ENCODE measurements at regions not wholly inside any gene's neighbourhood (a gene's known extent, or its start where the extent isn't known, plus 50 kb on each side); places are given as distances from the start of the nearest gene placed in this dataset.
A peak's percentile ranks its signal among the peaks of the same experiment; 100 is the strongest.

- Histone ChIP-seq H3K4me1 (peaks cover 11 to 25% (median 13%) of the 10 kb centered on the region in 10 experiments; a peak in 16 of 20 replicates), H3K4me2 (peak overlapping the region in 10 of 11 experiments; percentile 2 to 49 (median 21); a peak in 13 of 22 replicates), H3K9ac (no peak overlapping the region), H4K20me1 (no peaks in the 10 kb centered on the region), H3K36me3 (no peaks in the 10 kb centered on the region), H3K9me3 (replicated peaks in 1 of 11) (no peaks in the 10 kb centered on the region), H3K27me3 (no peaks in the 10 kb centered on the region; a peak in 1 of 22 replicates), H3K27ac (no peak overlapping the region), H3K4me3 (no peak overlapping the region)
- TF ChIP-seq Cebpa-rat (IDR thresholded peaks at IDR 0.05), result no peak
Observed at GRCh38 chr5:154575546-154576428, 97.8 kb upstream of the HAND1 start.

- peaks cover 11 to 25% (median 13%) of the 10 kb centered on the region in 10 experiments; a peak in 16 of 20 replicates for H3K4me1 ChIP-seq
- no peak overlapping the region for H3K4me2 ChIP-seq
- H3K9me3 ChIP-seq (replicated peaks in 1 of 11), result no peaks in the 10 kb centered on the region
- H3K27me3 ChIP-seq, result no peaks in the 10 kb centered on the region; a peak in 1 of 22 replicates
- TF ChIP-seq Cebpa-rat (IDR thresholded peaks at IDR 0.05), result no peak
- no peak overlapping the region for H3K9ac ChIP-seq
- no peak overlapping the region for H3K4me3 ChIP-seq
- H3K27ac ChIP-seq, result no peak overlapping the region
- no peaks in the 10 kb centered on the region for H3K36me3 ChIP-seq
- H4K20me1 ChIP-seq, result no peaks in the 10 kb centered on the region
Observed at GRCh38 chr5:154573011-154573410, 95.0 kb upstream of the HAND1 start.

DNA sequence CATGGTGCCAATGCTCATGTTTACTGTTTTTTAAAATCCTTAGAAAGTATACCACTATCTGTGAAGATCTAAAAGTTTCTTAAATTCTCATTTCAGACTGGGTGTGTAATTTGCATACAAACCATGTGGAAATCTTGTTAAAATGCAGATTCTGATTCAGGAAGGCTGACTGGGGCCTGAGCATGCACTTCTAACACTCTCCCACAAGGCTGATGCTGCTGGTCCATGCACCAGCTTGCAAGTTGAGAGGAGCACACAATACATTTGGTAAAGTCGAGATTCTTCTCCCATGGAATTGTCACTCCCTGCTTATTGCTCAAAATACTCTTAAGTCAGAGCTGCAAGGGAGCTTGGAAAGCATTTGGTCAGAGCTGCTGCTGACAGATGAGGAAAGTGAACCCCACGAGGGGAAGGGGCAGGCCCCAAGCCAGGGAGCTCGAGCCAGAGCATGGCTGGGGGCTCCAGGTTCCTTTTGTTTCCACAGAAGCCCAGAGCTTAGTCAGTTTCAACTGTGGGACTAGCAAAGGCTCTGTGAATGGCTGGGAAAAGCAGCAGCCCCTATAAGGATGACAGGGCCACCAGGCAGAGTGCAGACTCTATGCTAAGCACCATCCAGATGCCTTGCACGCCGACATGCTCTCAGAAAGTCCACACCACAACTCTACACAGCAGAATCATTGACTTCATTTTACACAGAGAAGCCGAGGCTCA lies 93.5 kb upstream of the HAND1 start:
- no peak overlapping the region for H3K9ac ChIP-seq
- no peak overlapping the region for H3K4me2 ChIP-seq
- no peaks in the 10 kb centered on the region; a peak in 1 of 22 replicates for H3K27me3 ChIP-seq
- H3K9me3 ChIP-seq (replicated peaks in 1 of 11), result no peaks in the 10 kb centered on the region
- TF ChIP-seq Cebpa-rat (IDR thresholded peaks at IDR 0.05), result no peak
- no peak overlapping the region for H3K4me3 ChIP-seq
- peaks cover 11 to 25% (median 13%) of the 10 kb centered on the region in 10 experiments; a peak in 16 of 20 replicates for H3K4me1 ChIP-seq
- H4K20me1 ChIP-seq, result no peaks in the 10 kb centered on the region
- H3K36me3 ChIP-seq, result no peaks in the 10 kb centered on the region
- H3K27ac ChIP-seq, result no peak overlapping the region

GRCh38 chr5:154570572-154571324 lies 92.7 kb upstream of the HAND1 start:
- TF ChIP-seq Cebpa-rat (IDR thresholded peaks at IDR 0.05), result no peak
- no peaks in the 10 kb centered on the region for H3K36me3 ChIP-seq
- no peak overlapping the region for H3K4me3 ChIP-seq
- no peaks in the 10 kb centered on the region for H4K20me1 ChIP-seq
- no peak overlapping the region for H3K4me2 ChIP-seq
- H3K27me3 ChIP-seq, result no peaks in the 10 kb centered on the region
- no peaks in the 10 kb centered on the region for H3K9me3 ChIP-seq (replicated peaks in 1 of 11)
- peaks cover 3 to 21% (median 6%) of the 10 kb centered on the region in 10 experiments; a peak in 13 of 20 replicates for H3K4me1 ChIP-seq
- H3K27ac ChIP-seq, result no peak overlapping the region
- no peak overlapping the region for H3K9ac ChIP-seq

DNA sequence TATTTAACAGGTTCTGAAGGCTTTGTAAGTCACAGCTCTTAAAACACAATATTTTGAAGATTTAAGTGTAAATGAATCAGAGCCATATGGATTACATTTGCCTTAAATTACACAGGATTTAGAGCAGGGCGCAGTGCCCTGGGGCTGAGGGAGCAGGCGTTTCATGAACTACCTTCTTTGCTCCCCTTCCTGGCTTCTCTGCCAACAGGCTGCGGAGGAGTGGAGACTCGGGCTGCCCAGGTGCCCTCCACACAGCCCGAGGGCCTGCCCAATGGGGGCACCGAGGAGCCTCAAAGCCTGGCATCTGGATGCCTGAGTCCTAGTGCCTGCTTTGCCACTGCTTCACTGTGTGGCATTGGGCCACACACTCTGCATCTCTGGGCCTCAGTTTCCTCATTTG lies 90.6 kb upstream of the HAND1 start:
- H3K36me3 ChIP-seq, result no peaks in the 10 kb centered on the region
- no peak for TF ChIP-seq Cebpa-rat (IDR thresholded peaks at IDR 0.05)
- no peaks in the 10 kb centered on the region for H3K27me3 ChIP-seq
- no peak overlapping the region for H3K4me3 ChIP-seq
- no peaks in the 10 kb centered on the region for H4K20me1 ChIP-seq
- no peaks in the 10 kb centered on the region for H3K9me3 ChIP-seq (replicated peaks in 1 of 11)
- H3K27ac ChIP-seq, result no peak overlapping the region
- H3K4me2 ChIP-seq, result no peak overlapping the region
- no peak overlapping the region for H3K9ac ChIP-seq
- no peaks in the 10 kb centered on the region for H3K4me1 ChIP-seq

- Histone ChIP-seq H4K20me1 (no peaks in the 10 kb centered on the region), H3K4me1 (no peaks in the 10 kb centered on the region), H3K4me2 (no peak overlapping the region), H3K27ac (no peak overlapping the region), H3K36me3 (no peaks in the 10 kb centered on the region), H3K9me3 (replicated peaks in 1 of 11) (0 out of 22 replicates have a peak, but pooled peaks cover 0 to 4% (median 0%) of the 10 kb centered on the region in 11 experiments), H3K4me3 (no peak overlapping the region), H3K9ac (no peak overlapping the region), H3K27me3 (no peaks in the 10 kb centered on the region)
- no peak for TF ChIP-seq Cebpa-rat (IDR thresholded peaks at IDR 0.05)
Observed at GRCh38 chr5:154567155-154567554, 89.1 kb upstream of the HAND1 start.

DNA sequence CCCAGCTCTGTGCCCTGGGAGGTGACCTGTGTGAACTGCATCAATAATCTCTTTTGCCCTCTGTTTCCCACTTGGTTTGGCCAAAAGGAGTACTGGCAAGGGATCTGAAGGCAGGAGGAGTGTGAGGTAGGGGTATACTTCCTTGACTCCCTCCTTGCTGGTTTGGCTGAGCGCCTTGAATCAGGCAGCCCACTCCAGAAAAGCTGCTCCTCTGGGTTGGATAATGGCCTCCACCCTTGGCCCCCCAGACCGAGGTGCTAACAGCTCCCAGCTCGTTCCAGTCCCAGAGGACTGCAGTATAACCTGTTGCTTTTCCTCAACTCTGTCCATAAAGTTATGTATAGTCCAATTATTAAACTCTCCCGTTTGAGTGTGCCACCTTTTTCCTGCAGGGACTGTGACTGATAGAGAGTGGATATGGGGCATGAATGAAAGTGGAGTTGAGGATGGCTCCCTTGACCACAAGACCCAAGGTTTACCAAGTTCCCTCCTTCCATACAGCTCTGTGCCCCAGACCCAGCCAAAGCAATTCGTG lies 88.2 kb upstream of the HAND1 start:
- Histone ChIP-seq H3K27ac (no peak overlapping the region), H3K4me1 (no peaks in the 10 kb centered on the region), H3K9me3 (replicated peaks in 1 of 11) (0 out of 22 replicates have a peak, but pooled peaks cover 0 to 5% (median 0%) of the 10 kb centered on the region in 11 experiments), H3K27me3 (no peaks in the 10 kb centered on the region), H3K4me2 (no peak overlapping the region), H3K4me3 (no peak overlapping the region), H3K9ac (no peak overlapping the region), H4K20me1 (no peaks in the 10 kb centered on the region), H3K36me3 (no peaks in the 10 kb centered on the region)
- no peak for TF ChIP-seq Cebpa-rat (IDR thresholded peaks at IDR 0.05)

GRCh38 chr5:154565123-154565522 lies 87.1 kb upstream of the HAND1 start:
- Histone ChIP-seq H3K9me3 (replicated peaks in 1 of 11) (0 out of 22 replicates have a peak, but pooled peaks cover 0 to 5% (median 0%) of the 10 kb centered on the region in 11 experiments), H3K4me3 (no peak overlapping the region), H3K36me3 (no peaks in the 10 kb centered on the region), H3K9ac (no peak overlapping the region), H3K4me1 (no peaks in the 10 kb centered on the region), H3K27me3 (no peaks in the 10 kb centered on the region), H4K20me1 (no peaks in the 10 kb centered on the region), H3K4me2 (no peak overlapping the region), H3K27ac (no peak overlapping the region)
- TF ChIP-seq Cebpa-rat (IDR thresholded peaks at IDR 0.05), result no peak
